MCF 10A (cell line): ENCODE measurements at regions not wholly inside any gene's neighbourhood (a gene's known extent, or its start where the extent isn't known, plus 50 kb on each side); places are given as distances from the start of the nearest gene placed in this dataset.

Source experiments
- BruUV-seq: library from RNA; stranded (reverse); fragments of 400-500 nt; replicated peaks from 2 replicates; lab custom pipeline; 2021; lab: Mats Ljungman, UMichigan
- CTCF ChIA-PET: fragments of 300-600 bp; sonication (Branson Sonifier 250); formaldehyde crosslinking; extraction: SDS; loops from one replicate; lab custom pipeline; 2021; ENCODE audit warnings: antibody characterized with exemption, inconsistent platforms; lab: Yijun Ruan, JAX
- POLR2A ChIA-PET: fragments of 300-600, 350-650 bp; sonication (Branson Sonifier 250); formaldehyde crosslinking; extraction: SDS; loops from one replicate; lab custom pipeline; 2020; ENCODE audit warnings: antibody characterized with exemption, inconsistent platforms; lab: Yijun Ruan, JAX
- DNase-seq: peaks from one replicate; pipeline ENCODE4 v3.0.0-alpha.2; 2018; ENCODE audit not compliant: unreplicated experiment
- H3K27ac Mint-ChIP-seq: one replicate; pipeline ENCODE4 v1.8.0; 2022; ENCODE audit warnings: mild to moderate bottlenecking, low read depth, mixed read lengths; ENCODE audit not compliant: unreplicated experiment
- H3K27me3 Mint-ChIP-seq: one replicate; pipeline ENCODE4 v1.8.0; 2022; ENCODE audit warnings: mixed read lengths; ENCODE audit not compliant: insufficient read depth, unreplicated experiment
- H3K36me3 Mint-ChIP-seq: one replicate; pipeline ENCODE4 v1.8.0; 2022; ENCODE audit warnings: mild to moderate bottlenecking, moderate library complexity, mixed read lengths; ENCODE audit not compliant: insufficient read depth, unreplicated experiment
- H3K4me1 Mint-ChIP-seq: one replicate; pipeline ENCODE4 v1.8.0; 2022; ENCODE audit warnings: mixed read lengths; ENCODE audit not compliant: insufficient read depth, unreplicated experiment
- H3K4me3 Mint-ChIP-seq: one replicate; pipeline ENCODE4 v1.8.0; 2022; ENCODE audit warnings: mild to moderate bottlenecking, moderate library complexity, mixed read lengths; ENCODE audit not compliant: unreplicated experiment
- H3K9me3 Mint-ChIP-seq: one replicate; pipeline ENCODE4 v1.8.0; 2022; ENCODE audit warnings: mixed read lengths; ENCODE audit not compliant: unreplicated experiment
- intact Hi-C: fragments of 100-400 bp; cut with micrococcal nuclease; formaldehyde crosslinking; loops from 2 replicates; pipeline ENCODE4 v1.14.1; 2022
- TF ChIP-seq, protein P1 (sequence below): fragments of 200-600 bp; IDR thresholded peaks from one replicate; pipeline ENCODE4 v1.8.0; 2022; ENCODE audit warnings: antibody characterized with exemption, mild to moderate bottlenecking; ENCODE audit not compliant: unreplicated experiment

DNA sequence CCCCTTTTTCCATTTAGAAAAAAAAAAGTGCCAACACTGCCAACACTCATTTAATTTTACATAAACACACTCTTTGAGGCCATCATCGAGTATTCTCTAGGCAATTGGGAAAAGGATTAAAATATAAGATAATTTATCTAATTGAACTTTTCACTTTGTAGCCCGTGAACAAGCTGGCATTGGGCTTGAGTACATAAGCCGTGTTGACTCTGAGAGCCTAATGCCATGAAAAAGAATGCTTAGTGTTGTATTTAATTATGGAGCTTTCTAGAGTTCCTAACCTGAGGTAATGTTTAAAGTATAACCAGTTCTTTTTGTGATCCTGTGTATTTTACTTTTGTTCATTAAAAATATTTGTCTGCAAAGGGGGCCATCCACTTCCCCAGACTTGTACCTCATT lies 193.8 kb downstream of the LYPLAL1 start:
- Mint-ChIP-seq H3K36me3 (no peaks in the 10 kb centered on the region), H3K27me3 (peaks cover 96% of the 10 kb centered on the region), H3K4me1 (no peaks in the 10 kb centered on the region), H3K4me3 (no peak overlapping the region), H3K27ac (no peak overlapping the region), H3K9me3 (no peaks in the 10 kb centered on the region)
- no peak for DNase-seq
- CTCF ChIA-PET = interaction anchor here (0.6 to 4.7 kb wide), 5 partner anchors 14 to 514 kb away, joined by 3 to 36 read pairs (median 3); no protein-coding TSS in a partner anchor
- no TSS peak for BruUV-seq
- POLR2A ChIA-PET = no interaction called here
- TF ChIP-seq, protein P1, sequence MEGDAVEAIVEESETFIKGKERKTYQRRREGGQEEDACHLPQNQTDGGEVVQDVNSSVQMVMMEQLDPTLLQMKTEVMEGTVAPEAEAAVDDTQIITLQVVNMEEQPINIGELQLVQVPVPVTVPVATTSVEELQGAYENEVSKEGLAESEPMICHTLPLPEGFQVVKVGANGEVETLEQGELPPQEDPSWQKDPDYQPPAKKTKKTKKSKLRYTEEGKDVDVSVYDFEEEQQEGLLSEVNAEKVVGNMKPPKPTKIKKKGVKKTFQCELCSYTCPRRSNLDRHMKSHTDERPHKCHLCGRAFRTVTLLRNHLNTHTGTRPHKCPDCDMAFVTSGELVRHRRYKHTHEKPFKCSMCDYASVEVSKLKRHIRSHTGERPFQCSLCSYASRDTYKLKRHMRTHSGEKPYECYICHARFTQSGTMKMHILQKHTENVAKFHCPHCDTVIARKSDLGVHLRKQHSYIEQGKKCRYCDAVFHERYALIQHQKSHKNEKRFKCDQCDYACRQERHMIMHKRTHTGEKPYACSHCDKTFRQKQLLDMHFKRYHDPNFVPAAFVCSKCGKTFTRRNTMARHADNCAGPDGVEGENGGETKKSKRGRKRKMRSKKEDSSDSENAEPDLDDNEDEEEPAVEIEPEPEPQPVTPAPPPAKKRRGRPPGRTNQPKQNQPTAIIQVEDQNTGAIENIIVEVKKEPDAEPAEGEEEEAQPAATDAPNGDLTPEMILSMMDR = no peak
- intact Hi-C loops = no loop called here

DNA sequence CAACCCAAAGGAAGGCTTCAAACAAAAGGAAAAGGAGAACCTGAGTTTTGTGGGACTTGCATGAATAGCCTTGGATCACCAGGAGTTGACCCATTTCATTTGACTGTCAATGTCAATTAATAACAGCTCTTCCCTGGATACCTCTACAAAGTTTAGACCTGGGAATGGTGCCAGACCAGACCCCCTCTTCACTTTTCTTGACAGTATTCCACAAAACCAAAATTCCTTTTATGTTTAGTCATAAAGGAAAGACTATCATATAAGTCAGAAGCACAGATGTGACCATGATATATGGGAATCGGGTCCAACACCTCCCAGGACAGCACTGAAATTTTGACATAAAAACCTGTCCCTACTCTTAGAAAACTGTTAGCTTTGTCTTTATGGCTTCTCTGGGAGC lies 191.8 kb downstream of the LYPLAL1 start:
- intact Hi-C loops = no loop called here
- POLR2A ChIA-PET = no interaction called here
- BruUV-seq = no TSS peak
- DNase-seq = no peak
- Mint-ChIP-seq H3K4me1 (no peaks in the 10 kb centered on the region), H3K27ac (no peak overlapping the region), H3K9me3 (no peaks in the 10 kb centered on the region), H3K4me3 (no peak overlapping the region), H3K27me3 (peaks cover 96% of the 10 kb centered on the region), H3K36me3 (no peaks in the 10 kb centered on the region)
- CTCF ChIA-PET = interaction anchor here (1.6 kb wide), 1 partner anchor 21 kb away, joined by 13 read pairs; no protein-coding TSS in a partner anchor
- TF ChIP-seq, protein P1 = no peak

DNA sequence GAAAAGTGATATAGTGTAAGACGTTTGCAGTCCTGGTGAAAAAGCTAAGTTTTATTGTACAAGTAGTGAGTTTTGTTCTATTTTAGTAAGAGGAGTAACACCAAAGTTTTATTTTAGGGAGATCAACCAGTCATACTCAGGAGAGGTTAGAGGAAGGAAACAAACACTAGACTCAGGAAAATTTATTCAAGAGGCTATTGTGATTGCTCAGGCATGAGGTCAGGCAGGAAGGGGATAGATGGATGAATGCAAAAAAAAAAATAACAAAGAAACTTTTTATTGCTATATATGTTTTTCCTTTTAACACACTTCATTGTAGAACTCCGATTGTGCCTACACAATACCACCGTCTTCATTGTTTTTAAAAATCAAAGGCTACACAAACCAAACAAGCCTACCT lies 189.0 kb downstream of the LYPLAL1 start:
- Mint-ChIP-seq H3K4me1 (no peaks in the 10 kb centered on the region), H3K27ac (no peak overlapping the region), H3K4me3 (no peak overlapping the region), H3K9me3 (no peaks in the 10 kb centered on the region), H3K36me3 (no peaks in the 10 kb centered on the region), H3K27me3 (peaks cover 97% of the 10 kb centered on the region)
- ChIA-PET POLR2A (no interaction called here), CTCF (interaction anchor here (0.5 to 2.3 kb wide), 3 partner anchors 11 to 85 kb away, joined by 3 to 8 read pairs (median 3); no protein-coding TSS in a partner anchor)
- intact Hi-C loops = no loop called here
- DNase-seq = no peak
- BruUV-seq = no TSS peak
- TF ChIP-seq, protein P1 = no peak

DNA sequence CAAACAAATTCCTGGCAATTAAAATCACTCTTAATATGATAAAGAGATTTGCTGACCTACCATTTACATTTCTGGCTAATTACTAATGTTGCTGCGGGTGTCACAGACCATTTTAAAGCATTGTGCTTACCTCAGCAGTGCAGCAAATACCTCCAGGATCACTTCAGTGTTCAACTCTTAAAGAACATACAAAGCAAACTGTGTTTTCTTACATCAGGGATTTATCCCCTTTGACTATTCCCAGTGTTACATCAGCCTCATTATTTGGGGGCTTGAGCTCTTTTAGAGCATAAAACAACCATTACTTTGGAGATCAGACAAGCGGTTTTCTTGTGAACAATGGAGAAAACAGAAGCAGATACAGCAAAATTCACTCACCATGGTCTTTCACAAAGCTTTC lies 185.4 kb downstream of the LYPLAL1 start:
- TF ChIP-seq, protein P1 = no peak
- Mint-ChIP-seq H3K4me3 (no peak overlapping the region), H3K27ac (no peak overlapping the region)

More for the DNA sequence above, 185.4 kb downstream of the LYPLAL1 start:
- DNase-seq = no peak
- Mint-ChIP-seq H3K27me3 (peaks cover 86% of the 10 kb centered on the region), H3K9me3 (no peaks in the 10 kb centered on the region), H3K4me1 (no peaks in the 10 kb centered on the region), H3K36me3 (no peaks in the 10 kb centered on the region)
- CTCF ChIA-PET = interaction anchor here (0.6 to 1.4 kb wide), 4 partner anchors 11 to 27 kb away, joined by 3 to 8 read pairs (median 3); no protein-coding TSS in a partner anchor
- no TSS peak for BruUV-seq
- intact Hi-C loops = no loop called here
- POLR2A ChIA-PET = interaction anchor here (0.7 to 0.8 kb wide), 2 partner anchors 11 to 39 kb away, joined by 3 to 4 read pairs; no protein-coding TSS in a partner anchor
